ENCODE measurements at regions not wholly inside any gene's neighbourhood (a gene's known extent, or its start where the extent isn't known, plus 50 kb on each side); places are given as distances from the start of the nearest gene placed in this dataset.
A peak's percentile ranks its signal among the peaks of the same experiment; 100 is the strongest.

- DNase-seq (ENCODE audit: low spot score): no peak
Observed at GRCh38 chr5:124664287-124664686, 82.2 kb downstream of the ZNF608 start.

- DNase-seq (ENCODE audit: low spot score): peak; percentile 62
Observed at GRCh38 chr5:124663101-124663506, 83.3 kb downstream of the ZNF608 start.

- peak; percentile 71 for DNase-seq (ENCODE audit: low spot score)
Observed at GRCh38 chr5:124662181-124662781, 84.2 kb downstream of the ZNF608 start.

- DNase-seq (ENCODE audit: low spot score): peak; percentile 76
Observed at GRCh38 chr5:124661317-124662141, 84.9 kb downstream of the ZNF608 start.

- DNase-seq (ENCODE audit: low spot score): no peak
Observed at GRCh38 chr5:124660229-124661093, 86.0 kb downstream of the ZNF608 start.

- DNase-seq (ENCODE audit: low spot score): no peak
Observed at GRCh38 chr5:124659798-124660197, 86.6 kb downstream of the ZNF608 start.

GRCh38 chr5:124658867-124659557 is 87.4 kb downstream of the ZNF608 start:
- no peak for DNase-seq (ENCODE audit: low spot score)

- no peak for DNase-seq (ENCODE audit: low spot score)
Observed at GRCh38 chr5:124655921-124656511, 90.4 kb downstream of the ZNF608 start.

GRCh38 chr5:124655251-124655917 is 91.1 kb downstream of the ZNF608 start:
- DNase-seq (ENCODE audit: low spot score): no peak

GRCh38 chr5:124654418-124654817 is 92.0 kb downstream of the ZNF608 start:
- DNase-seq (ENCODE audit: low spot score): peak; percentile 56

GRCh38 chr5:124653666-124654065 is 92.8 kb downstream of the ZNF608 start:
- DNase-seq (ENCODE audit: low spot score): no peak

- DNase-seq (ENCODE audit: low spot score): no peak
Observed at GRCh38 chr5:124652892-124653441, 93.5 kb downstream of the ZNF608 start.

- no peak for DNase-seq (ENCODE audit: low spot score)
Observed at GRCh38 chr5:124652514-124652819, 94.0 kb downstream of the ZNF608 start.

GRCh38 chr5:124651663-124652513 is 94.6 kb downstream of the ZNF608 start:
- peak; percentile 91 for DNase-seq (ENCODE audit: low spot score)

- DNase-seq (ENCODE audit: low spot score): no peak
Observed at GRCh38 chr5:124650951-124651662, 95.3 kb downstream of the ZNF608 start.

GRCh38 chr5:124650147-124650561 is 96.3 kb downstream of the ZNF608 start:
- no peak for DNase-seq (ENCODE audit: low spot score)

GRCh38 chr5:124649491-124650146 is 96.8 kb downstream of the ZNF608 start:
- peak; percentile 77 for DNase-seq (ENCODE audit: low spot score)

- no peak for DNase-seq (ENCODE audit: low spot score)
Observed at GRCh38 chr5:124648902-124649467, 97.5 kb downstream of the ZNF608 start.

All from cerebellar cortex (tissue), 1 donor.